ENCODE measurements at regions not wholly inside any gene's neighbourhood (a gene's known extent, or its start where the extent isn't known, plus 50 kb on each side); places are given as distances from the start of the nearest gene placed in this dataset.

DNA sequence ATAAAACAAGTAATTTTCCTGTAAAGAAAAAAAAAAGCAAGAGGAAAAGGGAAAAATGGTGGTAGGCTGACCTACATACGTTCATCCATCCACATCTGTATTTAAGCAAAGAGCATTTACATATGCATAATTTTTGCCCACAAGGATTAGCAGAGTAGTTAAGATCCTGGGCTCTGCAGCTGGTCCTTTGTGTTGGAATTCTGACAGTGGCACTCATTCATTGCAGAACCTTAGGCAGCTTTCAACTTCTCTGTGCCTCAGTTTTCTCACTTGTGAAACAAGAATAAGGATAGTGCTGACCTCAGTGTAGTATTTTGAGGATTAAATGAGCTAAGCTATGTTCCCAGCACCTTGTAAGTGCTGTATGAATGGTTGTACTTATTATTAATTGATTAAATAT, 211.3 kb downstream of the ARL4C start:
- POLR2A ChIA-PET = no interaction called here
- DNase-seq (ENCODE audit: low read depth, low spot score) (no peak), FAIRE-seq (no peak)
- Histone ChIP-seq H3K27ac (ENCODE audit: insufficient read depth, low read depth, low read length) (no peak overlapping the region), H2AFZ (ENCODE audit: low read depth, low read length) (no peak overlapping the region), H3K27me3 (ENCODE audit: control insufficient read depth in 2 of 2, insufficient read depth in 2 of 2, low read length in 2 of 2) (peaks cover 3 to 12% of the 10 kb centered on the region in 2 experiments), H3K9me3 (replicated peaks; ENCODE audit: control insufficient read depth, insufficient read depth, low read length) (no peaks in the 10 kb centered on the region), H3K4me2 (ENCODE audit: insufficient read depth, low read length) (no peak overlapping the region), H3K9ac (replicated peaks; ENCODE audit: extremely low read depth, insufficient read depth, low read length) (no peak overlapping the region), H3K9me1 (replicated peaks; ENCODE audit: control insufficient read depth, extremely low read depth, insufficient read depth, low read length) (no peaks in the 10 kb centered on the region), H3K4me1 (ENCODE audit: control insufficient read depth, extremely low read depth, insufficient read depth, low read length) (peaks cover 13% of the 10 kb centered on the region), H3K4me3 (replicated peaks in 1 of 3; ENCODE audit: insufficient read depth in 1 of 3, low read depth in 1 of 3, low read length in 3 of 3) (no peak overlapping the region), H3K79me2 (ENCODE audit: control insufficient read depth, insufficient read depth, low read length) (no peaks in the 10 kb centered on the region), H4K20me1 (replicated peaks; ENCODE audit: control insufficient read depth, extremely low read depth, insufficient read depth, low read length) (no peaks in the 10 kb centered on the region), H3K36me3 (ENCODE audit: control insufficient read depth in 2 of 2, extremely low read depth in 1 of 2, insufficient read depth in 2 of 2, low read length in 2 of 2) (no peaks in the 10 kb centered on the region)
- BruUV-seq (replicated peaks) = no TSS peak
- CTCF ChIA-PET = interaction anchor here (0.7 to 2.6 kb wide), 10 partner anchors 14 to 832 kb away, joined by 3 to 23 read pairs (median 4); partner anchors contain the start of gene ARL4C
- intact Hi-C loops (cut with micrococcal nuclease) (loop anchor here (5.0 kb wide), 1 partner anchor 832 kb away; no protein-coding TSS in a partner anchor), dilution Hi-C loops (cut with MboI; ENCODE audit: extremely low pct_ligation_motif_present, low sequenced_read_pairs) (no loop called here)
- TF ChIP-seq, protein P1, sequence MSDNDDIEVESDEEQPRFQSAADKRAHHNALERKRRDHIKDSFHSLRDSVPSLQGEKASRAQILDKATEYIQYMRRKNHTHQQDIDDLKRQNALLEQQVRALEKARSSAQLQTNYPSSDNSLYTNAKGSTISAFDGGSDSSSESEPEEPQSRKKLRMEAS (IDR thresholded peaks at IDR 0.05; ENCODE audit: insufficient read depth, insufficient read length) = no peak
- no peak for TF ChIP-seq POLR2A (IDR thresholded peaks at IDR 0.05; ENCODE audit: low read depth, low read length)
- no peak for TF ChIP-seq JUN (IDR thresholded peaks at IDR 0.05; ENCODE audit: borderline replicate concordance, insufficient read depth, insufficient read length, low read depth)
- TF ChIP-seq GATA2 (IDR thresholded peaks at IDR 0.05; ENCODE audit: insufficient read depth, insufficient read length, low read depth, low read length) = no peak
- no peak for TF ChIP-seq FOS (IDR thresholded peaks at IDR 0.05; ENCODE audit: borderline replicate concordance, insufficient read depth, low read length)

DNA sequence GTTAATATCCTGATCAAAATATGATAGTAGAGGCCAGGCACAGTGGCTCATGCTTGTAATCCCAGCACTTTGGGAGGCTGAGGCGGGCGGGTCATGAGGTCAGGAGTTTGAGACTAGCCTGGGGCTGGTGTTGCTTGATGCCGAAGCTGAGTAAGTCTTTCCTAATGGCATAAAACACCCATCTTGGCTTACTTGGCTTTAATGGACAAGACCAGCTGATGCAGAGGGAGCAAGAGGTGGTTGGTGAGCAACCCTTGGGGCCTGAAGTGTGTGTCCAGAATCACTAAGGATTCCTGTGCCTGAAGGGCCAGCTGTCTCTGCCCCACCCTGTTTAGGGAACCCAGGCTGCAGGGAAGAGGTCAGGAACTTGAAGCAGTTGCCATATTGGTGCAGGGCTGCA, 217.2 kb downstream of the ARL4C start:
- Histone ChIP-seq H3K4me1 (ENCODE audit: control insufficient read depth, extremely low read depth, insufficient read depth, low read length) (no peaks in the 10 kb centered on the region), H3K79me2 (ENCODE audit: control insufficient read depth, insufficient read depth, low read length) (no peaks in the 10 kb centered on the region), H2AFZ (ENCODE audit: low read depth, low read length) (no peak overlapping the region), H3K36me3 (ENCODE audit: control insufficient read depth in 2 of 2, extremely low read depth in 1 of 2, insufficient read depth in 2 of 2, low read length in 2 of 2) (no peaks in the 10 kb centered on the region), H4K20me1 (replicated peaks; ENCODE audit: control insufficient read depth, extremely low read depth, insufficient read depth, low read length) (no peaks in the 10 kb centered on the region), H3K9me1 (replicated peaks; ENCODE audit: control insufficient read depth, extremely low read depth, insufficient read depth, low read length) (no peaks in the 10 kb centered on the region), H3K9me3 (replicated peaks; ENCODE audit: control insufficient read depth, insufficient read depth, low read length) (no peaks in the 10 kb centered on the region), H3K4me3 (replicated peaks in 1 of 3; ENCODE audit: insufficient read depth in 1 of 3, low read depth in 1 of 3, low read length in 3 of 3) (no peak overlapping the region), H3K27me3 (ENCODE audit: control insufficient read depth in 2 of 2, insufficient read depth in 2 of 2, low read length in 2 of 2) (peaks cover 6 to 12% of the 10 kb centered on the region in 2 experiments), H3K9ac (replicated peaks; ENCODE audit: extremely low read depth, insufficient read depth, low read length) (no peak overlapping the region), H3K27ac (ENCODE audit: insufficient read depth, low read depth, low read length) (no peak overlapping the region), H3K4me2 (ENCODE audit: insufficient read depth, low read length) (no peak overlapping the region)
- intact Hi-C loops (cut with micrococcal nuclease) (no loop called here), dilution Hi-C loops (cut with MboI; ENCODE audit: extremely low pct_ligation_motif_present, low sequenced_read_pairs) (no loop called here)
- ChIA-PET CTCF (interaction anchor here (0.8 to 2.0 kb wide), 2 partner anchors 9 to 18 kb away, joined by 3 to 6 read pairs; no protein-coding TSS in a partner anchor), POLR2A (no interaction called here)
- FAIRE-seq (no peak), DNase-seq (ENCODE audit: low read depth, low spot score) (no peak)
- BruUV-seq (replicated peaks) = no TSS peak
- TF ChIP-seq POLR2A (IDR thresholded peaks at IDR 0.05; ENCODE audit: low read depth, low read length) = no peak
- no peak for TF ChIP-seq MYC (IDR thresholded peaks at IDR 0.05; ENCODE audit: low read depth, low read length)
- no peak for TF ChIP-seq EZH2 (IDR thresholded peaks at IDR 0.05; ENCODE audit: borderline replicate concordance, low read depth, low read length, severe bottlenecking)
- TF ChIP-seq, protein P1 (IDR thresholded peaks at IDR 0.05; ENCODE audit: insufficient read depth, insufficient read length) = no peak
- no peak for TF ChIP-seq FOS (IDR thresholded peaks at IDR 0.05; ENCODE audit: borderline replicate concordance, insufficient read depth, low read length)
- no peak for TF ChIP-seq JUN (IDR thresholded peaks at IDR 0.05; ENCODE audit: borderline replicate concordance, insufficient read depth, insufficient read length, low read depth)
- no peak for TF ChIP-seq POLR2AphosphoS5 (IDR thresholded peaks at IDR 0.05; ENCODE audit: insufficient read depth, low read depth, low read length)
- TF ChIP-seq GATA2 (IDR thresholded peaks at IDR 0.05; ENCODE audit: insufficient read depth, insufficient read length, low read depth, low read length) = no peak
- TF ChIP-seq, protein P2, sequence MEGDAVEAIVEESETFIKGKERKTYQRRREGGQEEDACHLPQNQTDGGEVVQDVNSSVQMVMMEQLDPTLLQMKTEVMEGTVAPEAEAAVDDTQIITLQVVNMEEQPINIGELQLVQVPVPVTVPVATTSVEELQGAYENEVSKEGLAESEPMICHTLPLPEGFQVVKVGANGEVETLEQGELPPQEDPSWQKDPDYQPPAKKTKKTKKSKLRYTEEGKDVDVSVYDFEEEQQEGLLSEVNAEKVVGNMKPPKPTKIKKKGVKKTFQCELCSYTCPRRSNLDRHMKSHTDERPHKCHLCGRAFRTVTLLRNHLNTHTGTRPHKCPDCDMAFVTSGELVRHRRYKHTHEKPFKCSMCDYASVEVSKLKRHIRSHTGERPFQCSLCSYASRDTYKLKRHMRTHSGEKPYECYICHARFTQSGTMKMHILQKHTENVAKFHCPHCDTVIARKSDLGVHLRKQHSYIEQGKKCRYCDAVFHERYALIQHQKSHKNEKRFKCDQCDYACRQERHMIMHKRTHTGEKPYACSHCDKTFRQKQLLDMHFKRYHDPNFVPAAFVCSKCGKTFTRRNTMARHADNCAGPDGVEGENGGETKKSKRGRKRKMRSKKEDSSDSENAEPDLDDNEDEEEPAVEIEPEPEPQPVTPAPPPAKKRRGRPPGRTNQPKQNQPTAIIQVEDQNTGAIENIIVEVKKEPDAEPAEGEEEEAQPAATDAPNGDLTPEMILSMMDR (IDR thresholded peaks at IDR 0.05; ENCODE audit: extremely low read depth in 1 of 2, insufficient read depth in 1 of 2, low read depth in 1 of 2, low read length in 2 of 2) = no peak
